Muscle of back (tissue), 3 donors: ENCODE measurements at regions not wholly inside any gene's neighbourhood (a gene's known extent, or its start where the extent isn't known, plus 50 kb on each side); places are given as distances from the start of the nearest gene placed in this dataset.
A peak's percentile ranks its signal among the peaks of the same experiment; 100 is the strongest.

Experiments used
- DNase-seq, 3 donors: peaks; one replicate each; pipeline versions ENCODE4 v3.0.0 to v3.0.0-alpha.2; 2013

DNA sequence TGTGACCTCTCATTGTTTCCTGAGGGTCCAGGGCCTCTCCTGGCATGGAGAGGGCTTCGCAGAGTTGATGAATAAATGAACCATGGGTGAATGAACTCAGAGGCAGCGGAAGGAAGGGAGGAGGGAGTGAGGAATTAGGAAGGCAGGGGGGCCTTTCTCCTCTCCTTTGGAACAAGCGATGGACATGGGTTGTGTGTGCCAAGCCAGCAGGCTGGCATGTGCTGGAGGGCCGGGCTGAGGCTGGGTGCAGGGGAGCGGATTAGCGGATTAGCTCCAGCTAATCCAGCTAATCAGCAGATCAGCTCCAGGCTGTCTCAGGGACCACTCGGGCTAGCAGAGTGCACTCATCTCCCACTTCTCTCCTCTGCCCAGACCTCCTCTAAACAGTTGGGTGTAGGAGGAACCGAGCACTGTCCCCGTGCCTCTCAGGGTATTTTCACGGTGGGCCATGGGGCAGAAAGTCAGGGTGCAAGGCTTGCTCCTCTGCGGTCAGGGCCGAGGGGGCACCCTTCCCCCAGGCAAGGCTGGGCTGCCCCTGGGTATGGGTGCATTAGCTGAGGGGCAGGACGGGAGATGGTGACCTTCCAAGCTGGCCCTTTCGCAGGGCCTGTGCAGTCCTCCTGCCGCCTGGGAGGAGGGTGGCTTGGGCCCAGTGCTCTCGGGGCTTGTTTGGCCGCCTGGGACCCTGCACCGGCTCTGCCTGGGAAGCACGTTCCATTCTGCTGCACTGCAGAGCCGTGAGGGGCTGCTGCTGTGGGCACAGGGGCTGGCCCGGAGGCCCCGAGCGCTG, 120.3 kb upstream of the B3GAT1 start:
- DNase-seq, result no peak

DNA sequence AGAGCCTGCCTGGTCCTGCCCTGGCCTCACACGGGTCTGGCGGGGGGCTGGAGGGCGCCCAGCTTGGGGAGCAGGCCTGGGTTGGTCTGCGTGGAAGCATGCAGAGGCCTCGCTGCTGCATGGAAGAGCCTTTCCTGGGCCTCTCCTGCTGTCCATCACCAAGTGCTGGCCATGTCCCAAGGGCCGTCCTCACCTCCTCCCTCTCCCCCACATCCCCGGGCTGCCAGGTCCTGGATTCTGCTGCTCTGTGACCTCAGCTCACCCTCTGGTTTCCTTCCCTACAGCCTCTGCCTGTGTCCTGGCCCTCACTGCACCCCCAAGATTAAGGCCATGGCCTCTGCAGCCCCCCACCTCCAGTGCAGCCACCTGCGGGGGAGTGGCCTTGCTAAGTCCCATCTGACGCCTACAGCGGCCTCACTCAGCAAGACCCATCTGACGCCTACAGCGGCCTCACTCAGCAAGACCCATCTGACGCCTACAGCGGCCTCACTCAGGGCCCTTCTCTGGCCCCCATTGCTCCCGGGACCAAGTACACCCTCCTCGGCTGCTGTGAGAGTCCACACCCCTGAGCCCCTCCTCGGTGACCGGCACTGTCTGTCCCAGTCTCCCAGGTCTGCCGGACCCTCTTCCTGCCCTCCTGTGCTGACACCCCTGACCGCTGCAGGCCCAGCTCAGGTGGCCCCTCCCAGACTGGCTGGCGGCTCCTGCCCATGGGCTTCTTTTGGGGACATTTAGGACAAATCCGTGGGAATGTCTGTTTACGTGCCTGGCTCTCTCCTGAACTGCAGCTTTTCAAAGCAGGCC, 119.5 kb upstream of the B3GAT1 start:
- DNase-seq, result peak in 1 of 3 donors; percentile 23

DNA sequence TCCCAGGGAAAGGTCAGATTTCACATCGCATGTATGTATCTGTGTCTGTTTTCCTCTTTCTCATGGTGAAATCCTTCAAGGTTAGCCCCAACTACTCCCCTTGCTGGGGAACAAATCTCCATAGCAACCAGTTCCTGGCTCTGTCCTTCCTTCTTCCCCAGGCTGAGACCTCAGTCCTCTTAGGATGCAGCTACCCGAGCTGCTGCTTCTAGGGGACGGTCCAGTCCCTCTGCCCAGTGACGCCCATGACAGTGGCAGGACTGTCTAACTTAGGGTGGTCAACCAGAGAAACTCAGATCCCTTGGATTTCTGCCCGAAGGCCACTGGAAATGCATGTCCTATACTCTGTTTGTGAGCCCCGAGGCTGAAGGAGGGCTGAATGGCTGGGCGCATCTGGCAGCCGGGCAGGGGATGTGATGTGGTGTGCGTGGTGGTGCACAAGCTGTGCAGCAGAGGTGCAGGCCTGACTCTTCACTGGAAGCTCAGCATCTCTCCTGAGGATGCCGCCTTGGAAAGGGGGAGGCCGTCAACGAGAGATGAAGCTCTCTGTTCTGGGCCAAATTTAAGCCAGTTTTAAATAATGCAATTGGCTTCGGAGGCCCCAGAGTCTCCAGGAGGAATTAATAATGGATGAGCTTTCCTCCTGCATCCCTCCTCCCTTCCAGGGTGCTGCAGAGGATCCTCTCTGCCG, 118.7 kb upstream of the B3GAT1 start:
- peak in 2 of 3 donors; percentile 21 to 76 for DNase-seq

DNA sequence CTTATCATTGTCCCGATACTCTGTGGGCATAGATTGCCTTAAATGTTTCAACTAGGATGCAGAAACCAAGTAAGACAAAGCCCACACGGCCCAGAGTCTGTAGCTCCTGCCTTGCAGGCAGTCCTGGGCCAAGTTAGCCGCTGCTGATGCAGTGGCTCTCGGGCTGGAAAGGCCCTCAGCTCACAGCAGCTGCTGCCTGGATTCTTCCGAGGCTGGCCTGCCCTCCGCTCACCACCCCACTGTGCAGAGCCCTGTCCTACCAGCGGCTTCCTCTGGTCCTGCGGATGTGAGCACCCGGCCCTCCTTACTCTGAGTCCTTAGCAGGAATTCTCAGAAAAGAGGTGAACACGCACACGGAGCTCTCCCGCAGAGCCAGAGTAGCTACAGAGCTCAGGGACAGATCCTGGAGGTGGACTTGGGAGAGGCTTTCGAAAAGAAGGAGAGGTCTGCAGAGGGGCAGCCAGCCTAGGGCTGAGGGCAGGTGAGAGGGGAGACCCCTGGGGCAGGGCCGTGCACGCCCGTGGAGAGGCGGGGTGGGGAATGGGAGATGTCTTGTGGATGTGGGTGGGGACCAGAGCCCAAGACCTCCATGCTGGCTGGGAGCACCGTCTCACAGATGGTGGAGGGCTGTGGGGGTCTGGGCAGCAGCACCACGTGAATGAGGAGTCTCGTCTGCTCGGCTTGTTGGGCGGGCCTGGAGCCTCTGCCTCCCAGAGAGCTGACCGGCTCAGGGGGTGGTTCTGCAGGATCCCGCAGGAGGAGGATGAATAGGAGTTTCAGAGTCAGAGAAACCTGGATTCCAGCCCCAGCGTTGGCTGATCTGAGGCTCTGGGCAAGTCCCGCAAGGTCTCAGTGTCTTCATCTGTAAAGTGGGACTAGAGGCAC, 117.4 kb upstream of the B3GAT1 start:
- DNase-seq, result peak in 1 of 3 donors; percentile 38

DNA sequence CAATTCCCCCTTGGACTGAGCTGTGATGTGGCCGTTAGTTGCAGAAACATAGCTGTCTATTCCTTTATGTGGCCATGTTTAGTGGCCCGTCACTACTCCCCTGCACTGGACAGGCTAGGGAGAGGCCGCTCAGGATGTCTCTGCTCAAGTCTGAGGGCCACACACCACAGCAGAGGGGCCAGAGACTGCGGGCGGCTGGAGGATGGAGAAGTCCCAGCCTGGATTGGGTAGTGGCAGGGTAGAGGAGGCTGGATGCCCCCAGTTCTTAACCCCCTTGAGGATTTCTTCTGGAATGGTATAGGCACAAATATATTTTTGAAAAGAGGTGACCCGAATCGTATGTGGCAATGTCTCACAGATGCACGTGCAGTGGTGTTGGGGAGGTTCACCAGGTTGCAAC, 116.4 kb upstream of the B3GAT1 start:
- no peak for DNase-seq

GRCh38 chr11:134527382-134528243, 115.6 kb upstream of the B3GAT1 start:
- DNase-seq, result no peak

- DNase-seq, result no peak
These were observed 113.1 kb upstream of the B3GAT1 start for GRCh38 chr11:134524896-134525845.

- DNase-seq, result no peak
These were observed 112.2 kb upstream of the B3GAT1 start for GRCh38 chr11:134524201-134524600.

GRCh38 chr11:134522782-134523570, 110.9 kb upstream of the B3GAT1 start:
- DNase-seq, result no peak

DNA sequence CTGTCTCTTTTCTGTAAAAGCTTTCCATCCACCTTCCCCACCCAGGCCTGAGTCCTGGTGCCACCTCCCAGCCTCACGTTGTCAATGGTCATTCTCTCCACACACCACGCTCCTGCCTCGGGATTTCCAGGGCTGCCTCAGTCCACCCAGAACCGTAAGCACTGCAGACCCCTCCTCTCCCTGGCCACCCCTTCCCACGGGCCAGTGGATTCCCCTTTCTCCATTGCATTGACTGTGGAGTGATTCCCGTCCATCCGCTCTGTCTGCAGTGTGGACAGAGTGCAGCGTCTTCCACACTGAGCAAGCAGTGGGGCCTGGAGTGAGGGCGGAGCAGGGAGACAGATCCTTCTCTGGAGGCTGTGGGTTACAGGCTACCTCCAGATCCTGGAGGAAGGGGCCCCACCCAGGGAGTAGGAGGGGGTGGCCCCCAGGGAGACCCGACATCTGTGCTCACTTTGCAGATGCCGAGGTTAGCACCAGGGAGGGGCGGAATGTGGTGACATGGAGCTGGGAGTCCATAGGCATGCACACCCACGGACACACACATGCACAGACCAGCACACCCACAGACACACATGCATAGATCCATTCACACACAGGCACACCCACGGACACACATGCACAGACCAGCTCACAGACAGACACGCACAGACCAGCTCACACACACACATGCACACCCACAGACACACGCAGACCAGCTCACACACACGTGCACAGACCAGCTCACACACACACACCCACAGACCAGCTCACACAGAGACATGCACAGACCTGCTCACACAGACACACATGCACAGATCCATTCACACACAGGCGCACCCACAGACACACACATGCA, 109.6 kb upstream of the B3GAT1 start:
- DNase-seq, result no peak

DNA sequence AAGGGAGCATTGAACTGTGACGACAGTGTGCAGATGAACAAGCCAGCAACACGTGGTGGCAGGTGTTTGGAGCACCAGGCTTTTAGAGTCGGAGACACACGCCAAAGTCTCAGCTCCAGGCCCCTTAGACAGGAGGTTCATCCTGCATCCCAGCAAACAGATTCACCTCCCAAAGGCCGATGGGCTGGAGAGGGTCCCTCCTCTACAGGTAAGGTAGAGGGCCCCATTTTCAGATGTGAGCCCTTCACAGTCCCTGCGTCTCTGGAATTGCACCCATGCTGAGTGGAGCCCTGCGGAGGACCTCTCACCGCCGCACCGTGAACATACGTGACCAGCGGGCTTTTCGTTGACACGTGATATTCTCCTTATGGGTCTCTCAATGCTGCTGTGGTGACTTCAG, 109.0 kb upstream of the B3GAT1 start:
- DNase-seq, result no peak

DNA sequence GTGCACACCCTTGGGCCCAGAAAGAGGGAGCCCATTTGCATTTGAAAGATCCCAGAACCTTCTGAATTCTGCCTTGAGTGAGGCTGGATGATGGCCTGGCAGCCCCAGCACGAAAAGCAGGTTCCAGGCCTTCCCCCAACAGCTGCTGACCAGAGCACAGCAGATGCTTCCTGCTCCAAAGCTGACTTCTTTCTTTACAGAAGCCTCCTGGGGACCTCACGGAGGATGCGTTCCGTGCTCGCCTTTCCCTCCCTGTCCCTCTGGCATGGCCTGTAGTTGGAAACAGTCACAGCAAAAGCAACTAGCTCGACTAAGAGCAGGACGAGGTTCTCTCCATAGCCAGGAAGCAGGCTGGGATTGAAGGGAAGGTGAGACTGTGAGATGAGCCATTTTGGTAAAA, 107.7 kb upstream of the B3GAT1 start:
- DNase-seq, result peak; percentile 19 to 87 (median 66)

DNA sequence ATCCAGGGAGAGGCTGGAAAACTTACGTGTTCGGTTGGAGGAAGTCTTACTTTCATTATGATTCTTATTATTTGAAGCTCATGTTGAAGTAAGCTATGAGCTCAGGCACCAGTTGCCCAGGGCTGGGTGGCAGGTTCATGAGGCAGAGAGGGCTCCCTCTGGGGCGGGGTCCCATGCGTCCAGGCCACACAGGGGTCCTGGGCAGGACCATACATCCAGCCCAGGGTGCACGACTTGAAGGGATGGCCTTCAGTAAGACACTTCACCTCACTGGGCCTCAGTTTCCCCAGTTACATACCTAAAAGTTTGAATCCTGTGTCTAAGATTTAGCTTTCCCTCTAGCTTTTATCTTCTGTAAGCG, 107.3 kb upstream of the B3GAT1 start:
- DNase-seq, result no peak

DNA sequence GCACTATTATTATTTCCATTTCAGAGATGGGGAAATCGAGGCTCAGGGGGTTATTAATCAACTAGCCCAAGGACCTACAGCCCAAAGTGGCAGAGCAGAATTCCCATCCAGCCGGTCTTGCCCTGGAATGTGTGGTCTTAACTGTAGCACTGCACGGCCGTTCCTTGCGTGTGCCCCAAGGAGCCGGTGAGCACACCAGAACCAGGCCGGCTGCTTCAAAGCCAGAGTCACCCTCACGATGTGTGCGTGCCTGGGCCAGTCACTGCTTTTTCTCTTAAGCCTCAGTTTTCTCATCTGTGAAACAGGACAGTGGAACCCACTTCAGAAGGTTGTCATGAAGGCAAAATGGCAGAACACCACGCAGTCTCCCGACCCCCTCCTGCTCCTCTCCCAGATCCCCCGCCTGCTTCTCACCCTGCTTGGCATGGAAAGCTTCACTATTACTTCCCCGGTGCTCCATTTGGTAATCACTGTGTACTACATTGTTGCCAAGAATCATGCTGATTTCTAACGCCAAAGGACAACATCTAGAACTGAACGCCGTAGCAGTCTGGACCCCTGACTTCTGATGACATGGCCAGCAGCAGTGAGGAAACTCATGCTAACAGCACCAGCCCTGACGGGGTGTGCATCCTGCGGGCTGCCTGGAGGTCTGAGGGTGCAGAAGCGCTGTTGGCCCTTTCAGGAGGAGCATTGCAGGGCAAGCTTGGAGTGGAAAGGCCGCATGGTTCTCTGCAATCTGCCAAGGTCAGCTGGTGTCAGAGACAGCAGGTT, 106.8 kb upstream of the B3GAT1 start:
- DNase-seq, result no peak

DNA sequence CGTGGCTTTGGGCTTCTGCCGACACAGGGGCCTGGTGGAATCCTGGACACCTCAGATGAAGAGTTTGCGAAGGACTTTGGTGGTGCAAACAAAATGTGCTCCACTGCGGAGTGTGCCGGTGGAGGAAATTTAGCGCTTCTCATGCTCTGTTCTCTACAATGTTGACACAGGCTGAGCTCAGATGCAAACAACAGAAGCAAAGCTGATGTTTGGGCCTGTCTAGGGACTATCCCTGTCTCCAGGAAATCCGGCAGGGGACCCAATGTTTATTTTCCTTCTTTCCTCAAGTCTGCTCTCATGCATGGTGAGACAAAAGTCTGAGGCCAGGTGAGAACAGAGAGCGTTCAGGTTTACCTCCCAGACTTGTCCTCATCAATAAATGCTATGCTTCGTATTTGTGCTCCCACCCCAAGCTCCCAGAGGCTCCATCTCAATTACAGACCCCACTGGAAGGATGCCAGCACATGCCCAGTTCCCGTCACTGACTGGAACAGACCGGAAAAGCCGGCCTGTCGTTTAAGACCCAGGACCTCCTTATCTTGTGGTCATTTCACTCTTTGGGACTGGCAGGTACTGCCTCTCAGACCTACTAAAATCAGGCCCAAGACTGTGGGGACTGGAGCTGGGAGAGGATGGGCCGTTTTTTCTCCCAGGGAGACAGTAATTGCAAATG, 105.7 kb upstream of the B3GAT1 start:
- no peak for DNase-seq

DNA sequence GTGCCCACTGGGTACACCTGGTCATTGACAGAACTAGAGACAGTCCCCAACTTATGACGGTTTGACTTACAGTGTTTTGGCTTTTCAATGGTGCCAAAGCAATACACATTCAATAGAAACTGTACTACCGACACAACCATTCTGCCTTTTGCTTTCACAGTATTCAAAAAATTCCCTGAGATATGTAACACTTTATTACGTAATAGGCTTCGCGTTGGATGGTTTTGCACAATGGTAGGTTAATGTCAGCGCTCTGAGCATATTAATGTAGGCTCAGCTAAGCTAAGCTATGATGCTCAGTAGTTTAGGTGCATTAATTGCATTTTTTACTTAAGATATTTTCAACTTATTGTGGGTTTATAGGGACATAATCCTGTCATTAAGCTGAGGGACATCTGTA, 105.1 kb upstream of the B3GAT1 start:
- no peak for DNase-seq
